SKM-1 treated with dmso at 0.1 percent for 144 hours (cell line): ENCODE measurements at regions not wholly inside any gene's neighbourhood (a gene's known extent, or its start where the extent isn't known, plus 50 kb on each side); places are given as distances from the start of the nearest gene placed in this dataset.

ENCODE experiments used
- DNase-seq: peaks from one replicate; lab custom pipeline; 2025; ENCODE audit not compliant: unreplicated experiment; lab: John Stamatoyannopoulos, UW

DNA sequence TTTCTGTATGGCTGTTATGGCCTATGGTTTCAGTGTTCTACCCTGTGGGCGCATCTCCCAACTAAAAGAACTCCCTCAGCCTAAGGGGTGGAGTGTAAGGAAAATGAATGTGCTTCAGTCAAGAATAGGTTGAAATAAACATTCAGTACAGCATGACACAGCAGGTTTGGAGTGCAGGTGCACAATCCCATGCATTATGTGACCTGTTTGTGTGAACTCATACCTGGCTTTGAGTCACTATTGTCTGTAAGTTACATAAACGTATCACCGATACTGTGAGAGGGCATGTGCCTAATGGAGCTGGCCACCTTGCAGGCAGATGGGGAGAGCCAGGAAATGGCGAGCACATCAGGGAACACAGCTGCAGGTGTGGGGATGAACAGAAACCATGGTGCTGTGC is 216.0 kb downstream of the DSEL start:
- no peak for DNase-seq

DNA sequence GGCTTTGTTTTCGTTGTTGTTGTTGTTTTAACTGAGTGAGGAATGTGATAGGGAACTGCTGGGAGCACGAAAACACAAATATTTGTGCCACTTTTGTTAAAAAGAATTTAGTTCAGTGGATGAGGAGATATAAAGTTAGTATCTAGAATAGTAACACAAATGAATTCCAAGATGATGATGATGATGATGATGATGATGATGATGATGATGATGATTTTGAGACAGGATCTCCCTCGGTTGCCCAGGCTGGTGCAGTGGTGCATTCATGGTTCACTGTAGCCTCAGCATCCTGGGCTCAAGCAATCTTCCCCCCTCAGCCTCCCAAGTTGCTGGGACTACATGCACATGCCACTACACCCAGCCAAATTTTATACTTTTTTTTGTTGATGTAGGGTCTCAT is 223.7 kb downstream of the DSEL start:
- DNase-seq: no peak

DNA sequence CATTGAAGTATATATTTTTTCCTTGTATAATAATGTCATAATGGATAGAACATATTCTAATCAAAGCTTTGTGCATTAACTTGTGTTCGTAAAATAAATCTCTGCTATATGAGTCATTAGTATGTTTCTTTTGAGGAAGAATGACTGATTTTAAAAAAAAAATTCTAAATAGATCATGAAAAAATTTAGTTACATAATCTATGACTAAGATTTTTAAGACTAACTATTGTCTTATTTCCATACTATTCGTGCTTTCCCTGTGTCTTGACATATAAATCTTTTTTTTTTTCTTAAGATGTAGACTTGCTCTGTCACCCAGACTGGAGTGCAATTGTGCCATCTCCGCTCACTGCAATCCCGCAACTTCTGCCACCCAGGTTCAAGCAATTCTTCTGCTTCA is 226.1 kb downstream of the DSEL start:
- DNase-seq: no peak

DNA sequence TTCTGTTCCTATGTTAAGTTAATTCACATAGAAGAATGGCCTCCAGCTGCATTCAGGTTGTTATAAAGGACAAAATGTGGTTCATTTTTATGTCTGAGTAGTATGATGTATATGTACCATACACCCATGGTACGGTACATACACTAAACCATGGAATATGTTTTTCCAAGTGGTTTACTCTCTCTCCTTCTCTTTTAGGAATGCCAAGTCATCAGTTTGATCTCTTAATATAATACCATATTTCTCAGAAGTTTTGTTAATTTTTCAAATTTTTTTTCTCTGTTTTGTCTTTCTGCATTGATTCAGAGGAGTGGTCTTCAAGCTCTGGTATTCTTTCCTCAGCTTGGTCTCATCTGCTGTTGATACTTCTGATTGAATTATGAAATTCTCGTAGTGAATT is 230.9 kb downstream of the DSEL start:
- DNase-seq: no peak

DNA sequence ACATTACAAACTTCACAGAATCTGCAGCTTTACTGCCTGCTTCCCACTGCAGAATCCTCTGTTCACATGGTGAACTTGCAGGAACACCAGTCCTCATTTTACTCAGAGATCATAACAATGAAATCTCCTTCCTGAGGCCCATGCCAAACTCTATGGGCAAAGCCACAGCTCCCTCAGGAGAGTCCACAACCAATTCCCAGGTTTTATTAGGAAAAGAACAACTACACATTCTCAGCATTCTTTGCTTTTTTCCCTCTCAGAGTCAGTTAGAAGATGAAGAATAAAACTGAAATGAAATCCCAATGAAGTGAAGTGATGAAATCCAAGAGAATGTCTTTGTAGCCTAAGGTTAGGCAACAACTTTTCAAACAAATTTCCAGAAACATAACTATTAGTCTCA is 233.7 kb downstream of the DSEL start:
- DNase-seq: no peak

DNA sequence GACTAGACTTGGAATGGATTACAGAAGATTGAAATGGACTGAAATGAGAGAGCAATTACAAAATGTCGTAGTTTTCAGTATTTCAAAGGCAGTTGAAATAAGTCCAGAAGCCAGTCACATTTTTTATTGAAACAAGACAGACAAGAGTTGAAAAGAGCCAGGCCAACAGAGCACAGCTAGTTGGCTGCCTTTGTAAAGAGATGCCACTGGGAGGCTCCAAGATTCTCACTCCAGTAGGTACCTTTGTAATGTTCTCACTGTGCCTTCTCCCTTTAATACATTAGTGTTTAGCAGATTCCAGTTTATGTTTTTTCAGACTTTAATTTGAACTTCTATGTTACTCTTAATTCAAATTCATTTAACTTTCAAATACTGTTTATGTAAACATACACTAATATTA is 234.8 kb downstream of the DSEL start:
- DNase-seq: no peak

DNA sequence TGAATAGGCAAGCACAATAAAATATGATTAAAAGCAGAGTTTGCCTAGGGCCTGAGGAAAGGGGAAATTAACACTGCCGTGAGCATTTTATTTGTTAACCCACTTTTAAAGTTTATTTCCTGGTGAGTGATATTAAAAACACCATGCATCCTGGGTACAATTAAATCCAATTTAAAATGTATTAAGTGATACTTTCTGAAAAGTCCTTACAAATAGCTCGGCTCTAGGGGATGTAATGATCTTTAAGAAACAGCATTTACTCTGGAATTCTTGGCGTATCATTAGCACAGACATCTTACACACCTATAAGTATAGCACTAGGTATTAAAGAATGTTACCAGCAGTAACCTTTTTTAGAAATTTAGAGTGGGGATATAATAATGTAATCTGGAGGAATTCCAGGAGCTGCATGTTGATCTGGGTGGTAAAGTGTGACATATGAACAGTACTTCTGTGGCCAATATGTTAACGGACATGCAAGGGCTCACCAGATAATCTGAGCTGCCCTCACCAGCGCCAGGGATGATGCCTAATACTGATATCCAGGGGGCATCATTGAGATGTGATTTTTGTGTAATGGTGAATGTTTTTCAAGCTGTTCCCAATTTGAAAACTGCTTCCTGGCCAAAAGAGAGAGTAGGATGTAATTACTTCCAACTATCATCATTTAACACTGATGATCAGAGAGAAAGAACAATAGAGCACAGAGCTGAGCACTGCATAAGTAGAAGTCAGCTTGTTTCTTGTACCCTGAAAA is 235.9 kb downstream of the DSEL start:
- DNase-seq: no peak

DNA sequence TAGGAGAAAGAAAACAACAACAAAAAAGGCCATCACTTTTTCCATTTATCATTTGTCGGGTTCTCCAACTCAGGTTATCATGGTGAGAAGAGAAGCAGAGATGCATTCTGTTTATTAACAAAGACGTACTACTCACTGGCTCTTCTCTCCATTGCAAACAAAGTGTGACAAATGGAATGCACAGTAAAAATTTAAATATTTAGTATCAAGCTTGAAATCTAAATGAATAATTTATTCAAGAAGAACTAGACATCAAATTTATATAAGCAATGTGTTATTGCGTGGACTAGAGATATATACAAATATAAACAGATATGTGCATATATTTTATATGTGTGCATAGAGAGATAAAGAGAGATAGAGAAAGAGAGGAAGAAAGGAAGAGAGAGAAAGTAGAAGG is 236.5 kb downstream of the DSEL start:
- DNase-seq: no peak

DNA sequence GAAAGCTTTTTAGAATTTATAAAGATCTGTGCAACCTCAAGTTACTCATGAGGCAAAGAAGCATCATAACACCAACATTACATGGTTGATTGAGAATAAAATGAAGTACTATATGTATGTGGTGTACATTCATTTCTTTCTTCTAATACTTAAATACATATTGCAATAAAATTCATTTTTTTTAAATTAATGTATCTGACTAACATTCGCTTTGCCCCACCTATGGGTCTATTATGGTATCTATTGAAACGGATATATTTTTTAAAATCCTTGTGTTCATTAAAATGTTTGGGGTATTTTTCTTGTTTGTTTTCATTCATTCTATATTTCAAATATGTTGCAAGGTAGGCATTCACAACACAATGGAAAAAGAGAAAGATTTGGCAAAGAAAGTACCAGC is 237.5 kb downstream of the DSEL start:
- no peak for DNase-seq

DNA sequence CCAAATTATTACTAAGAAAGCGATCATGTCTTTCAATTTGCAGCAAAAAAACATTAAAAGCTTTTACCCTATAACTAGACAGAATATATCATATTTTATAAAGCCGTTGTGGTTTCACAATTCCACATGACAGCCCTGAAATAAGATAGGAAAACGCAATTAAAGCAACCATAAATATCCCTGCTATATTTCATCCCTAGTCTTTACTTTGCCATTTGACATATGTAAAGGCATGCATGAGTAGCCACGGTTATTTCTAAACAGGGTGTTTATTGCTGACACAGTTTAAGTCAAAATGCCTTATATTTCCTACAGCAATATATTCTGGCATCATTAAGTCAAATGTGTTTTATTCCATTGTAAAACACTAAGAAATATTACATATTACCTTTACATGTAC is 239.9 kb downstream of the DSEL start:
- no peak for DNase-seq

DNA sequence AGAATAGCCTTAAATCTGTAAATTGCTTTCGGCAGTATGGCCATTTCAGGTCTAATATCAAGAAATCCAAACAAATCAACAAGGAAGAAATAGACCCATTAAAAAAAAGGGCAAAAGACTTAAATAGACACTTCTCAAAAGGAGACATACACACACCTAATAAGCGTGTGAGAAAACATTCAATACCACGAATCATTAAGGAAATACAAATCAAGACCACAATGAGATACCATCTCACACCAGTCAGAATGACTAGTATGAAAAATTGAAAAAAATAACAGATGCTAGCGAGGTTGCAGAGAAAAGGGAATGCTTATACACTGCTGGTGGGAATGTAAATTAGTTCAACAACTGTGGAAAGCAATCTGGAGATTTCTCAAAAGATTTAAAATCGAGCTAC is 243.2 kb downstream of the DSEL start:
- no peak for DNase-seq

DNA sequence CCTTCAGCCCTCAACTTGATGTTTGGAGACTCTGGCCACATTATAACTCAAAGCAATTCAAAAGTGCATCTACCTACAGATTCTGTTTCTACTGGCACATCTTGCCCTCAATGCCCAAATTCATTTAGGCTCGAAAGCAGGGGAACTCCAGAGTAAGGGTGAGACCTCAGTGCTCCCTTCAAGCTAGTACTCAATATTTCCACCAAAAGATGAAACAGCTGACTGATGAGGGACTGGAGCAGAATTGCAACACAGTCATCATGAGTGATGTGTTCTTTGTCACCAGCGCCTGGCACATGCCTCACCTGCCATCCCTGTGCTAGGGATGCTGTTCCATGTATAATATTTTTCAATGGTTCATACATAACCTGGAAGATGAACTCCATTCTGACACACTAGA is 247.3 kb downstream of the DSEL start:
- no peak for DNase-seq

DNA sequence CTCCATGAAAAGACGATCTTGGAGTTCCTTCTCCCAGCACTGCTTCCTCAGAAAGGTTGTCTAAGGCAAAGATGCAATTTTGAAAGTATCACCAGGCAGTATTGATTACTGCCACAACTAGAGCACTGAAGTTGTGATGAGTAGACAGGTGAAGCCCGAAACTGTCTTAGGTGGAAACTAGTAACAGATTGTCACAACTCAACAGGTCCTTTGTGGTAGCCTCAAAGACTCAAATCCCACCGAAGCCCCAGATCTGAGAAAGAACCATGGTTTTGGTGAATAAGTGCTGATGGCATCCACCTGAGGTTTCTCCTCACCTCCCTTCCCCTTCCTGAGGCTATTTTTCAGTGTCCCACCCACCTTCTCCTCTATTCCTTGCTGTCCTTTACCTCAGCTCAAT is 248.0 kb downstream of the DSEL start:
- DNase-seq: no peak

DNA sequence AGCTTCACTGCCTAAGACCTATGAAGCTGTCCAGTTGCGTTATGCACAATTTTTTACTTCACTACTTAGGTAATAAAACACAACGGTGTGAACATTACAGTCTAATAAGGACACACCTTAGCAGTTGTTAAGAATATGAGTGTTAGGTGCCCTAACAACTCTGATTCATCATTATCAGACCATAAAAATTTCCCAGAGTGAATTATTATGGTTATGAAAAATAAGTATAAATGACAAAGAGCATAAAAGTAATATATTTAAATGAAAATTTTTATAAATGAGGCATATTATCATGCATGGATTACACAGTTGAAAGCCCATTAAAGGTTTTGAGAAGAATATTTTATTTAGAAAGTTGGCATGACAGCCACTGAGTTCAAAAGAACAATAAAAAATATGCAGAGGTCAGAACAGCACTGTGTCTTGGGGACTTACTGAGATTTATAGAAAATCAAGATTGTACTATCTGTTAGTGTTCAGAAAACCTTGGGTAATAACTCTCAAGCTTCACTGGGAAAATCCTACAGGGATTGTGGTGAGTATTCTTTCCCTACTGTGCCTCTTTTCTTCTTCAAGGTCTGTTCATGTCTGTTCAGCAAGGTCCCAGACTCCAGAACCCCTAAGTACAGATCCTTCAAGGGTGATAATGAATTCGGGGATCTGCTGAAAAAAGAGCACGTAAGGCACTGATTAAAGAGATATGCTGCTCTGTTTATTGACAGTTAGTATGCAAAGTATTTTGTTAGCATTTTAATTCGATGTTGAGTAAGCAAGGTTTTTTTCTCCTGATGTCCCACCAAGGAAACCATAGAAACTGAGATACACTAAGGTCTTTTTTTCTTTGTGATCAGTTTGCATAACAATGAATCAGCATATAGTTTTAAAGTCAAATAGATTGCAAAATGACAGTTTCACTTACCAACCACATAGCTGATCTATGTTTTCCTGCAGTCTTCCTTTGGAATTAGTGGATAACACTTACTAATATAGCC is 250.0 kb downstream of the DSEL start:
- no peak for DNase-seq

DNA sequence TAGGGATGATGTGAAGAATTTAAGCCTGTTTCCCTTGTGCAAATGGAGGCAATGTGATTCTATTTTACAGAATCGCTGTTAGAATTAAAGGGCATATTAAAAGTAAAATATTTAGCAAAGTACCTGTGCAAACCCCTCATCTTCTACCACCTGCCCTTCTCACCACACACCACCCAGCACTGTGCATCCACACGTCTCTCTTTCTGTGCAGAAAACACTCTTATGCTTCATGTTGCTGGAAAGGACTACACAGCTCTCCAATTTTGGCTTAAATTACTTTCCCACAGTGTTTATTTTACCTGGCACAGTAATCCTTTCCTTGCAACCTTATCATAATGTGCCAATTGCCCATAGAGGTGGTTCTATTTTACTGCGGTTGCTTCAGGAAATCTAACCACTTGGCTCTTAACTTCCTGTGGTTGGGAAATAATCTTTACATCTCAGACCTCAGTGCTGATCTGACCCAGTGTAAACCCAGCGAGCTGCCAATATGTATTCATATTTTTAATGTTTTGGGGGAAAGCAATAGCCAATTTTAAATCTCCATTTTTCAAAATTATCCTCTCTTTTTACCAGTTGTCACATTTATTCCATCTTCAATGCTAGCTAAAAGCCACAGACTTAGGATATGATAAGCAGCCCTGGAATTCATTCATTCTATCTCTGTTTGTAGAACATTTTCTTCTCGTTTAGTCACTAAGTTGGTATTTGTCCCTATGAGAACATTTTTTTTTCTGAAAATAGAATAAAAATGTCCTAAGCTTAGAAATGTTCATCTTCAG is 250.9 kb downstream of the DSEL start:
- no peak for DNase-seq

DNA sequence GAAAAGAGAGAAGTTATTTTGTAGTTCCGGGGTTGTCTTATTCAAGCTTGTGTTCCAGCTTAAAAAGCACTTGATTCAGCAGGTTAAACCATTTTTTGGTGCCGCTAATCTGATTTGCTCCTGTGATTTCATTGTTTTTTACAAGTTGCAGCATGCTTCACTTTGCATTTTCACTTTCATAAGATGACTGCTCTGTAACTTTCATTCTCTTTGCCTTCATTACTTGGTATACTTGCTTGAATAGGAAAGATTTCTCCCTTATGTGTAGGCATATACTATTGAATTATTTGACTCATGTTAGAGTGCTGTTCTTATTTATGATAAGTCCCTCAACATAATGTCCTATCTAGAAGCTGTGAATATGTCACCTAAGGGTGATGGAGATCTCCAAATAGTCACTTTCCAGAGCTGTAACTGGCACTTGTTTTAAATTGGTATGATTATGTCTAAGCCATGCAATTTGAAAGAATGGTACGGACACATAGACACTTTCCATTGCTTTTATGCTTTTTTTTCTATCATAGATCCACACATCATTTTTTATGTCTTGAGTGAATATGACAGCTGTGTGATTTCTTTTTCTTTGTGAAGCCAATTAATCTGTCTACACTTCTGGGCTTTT is 254.5 kb downstream of the DSEL start:
- no peak for DNase-seq

DNA sequence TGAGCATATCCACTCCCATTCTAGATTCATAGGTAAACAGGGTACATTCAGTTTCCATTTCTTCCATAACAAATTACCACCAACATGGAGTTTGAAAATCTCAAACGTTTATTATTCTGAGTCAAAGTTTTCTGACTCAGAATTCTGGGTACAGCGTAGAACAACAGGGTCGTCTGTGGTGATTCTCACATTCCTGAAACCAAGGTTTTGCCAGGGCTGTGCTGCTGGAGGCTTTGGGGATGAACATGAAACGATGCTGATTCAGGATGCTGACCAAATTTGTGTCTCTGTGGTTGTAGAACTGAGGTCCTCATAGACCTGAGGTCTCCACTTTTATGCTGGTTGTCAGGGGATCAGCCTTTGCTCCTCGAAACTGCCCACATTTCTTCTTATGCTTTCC is 255.7 kb downstream of the DSEL start:
- no peak for DNase-seq

DNA sequence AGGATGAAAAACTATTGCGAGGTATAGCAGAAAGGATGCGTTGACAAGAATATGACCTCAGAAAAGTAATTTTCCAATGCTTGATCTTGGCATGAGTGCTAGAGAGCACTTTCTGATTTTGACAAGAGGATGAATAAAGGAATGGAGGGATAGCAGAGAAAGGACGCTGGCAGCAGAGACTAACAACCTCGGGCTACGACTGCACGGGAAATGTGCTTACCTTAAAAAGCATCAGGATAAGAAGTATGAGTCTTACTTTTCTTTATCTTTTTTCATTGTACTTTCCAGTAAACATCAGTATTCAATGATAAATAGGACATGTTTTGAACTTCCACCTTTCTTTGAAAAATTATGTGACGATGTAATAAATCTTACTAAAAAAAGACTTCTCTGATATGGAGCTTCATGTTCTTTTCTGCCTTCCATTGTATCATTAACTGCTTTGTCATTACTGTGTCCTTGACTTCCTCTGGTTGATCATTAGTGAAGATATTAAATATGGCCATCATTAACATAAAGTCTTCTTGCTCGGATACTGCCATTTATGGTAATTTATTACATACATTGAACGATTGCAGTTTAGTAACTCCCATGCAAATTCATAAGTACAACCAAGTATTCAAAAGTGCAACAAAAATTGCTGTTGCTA is 265.6 kb downstream of the DSEL start:
- no peak for DNase-seq

DNA sequence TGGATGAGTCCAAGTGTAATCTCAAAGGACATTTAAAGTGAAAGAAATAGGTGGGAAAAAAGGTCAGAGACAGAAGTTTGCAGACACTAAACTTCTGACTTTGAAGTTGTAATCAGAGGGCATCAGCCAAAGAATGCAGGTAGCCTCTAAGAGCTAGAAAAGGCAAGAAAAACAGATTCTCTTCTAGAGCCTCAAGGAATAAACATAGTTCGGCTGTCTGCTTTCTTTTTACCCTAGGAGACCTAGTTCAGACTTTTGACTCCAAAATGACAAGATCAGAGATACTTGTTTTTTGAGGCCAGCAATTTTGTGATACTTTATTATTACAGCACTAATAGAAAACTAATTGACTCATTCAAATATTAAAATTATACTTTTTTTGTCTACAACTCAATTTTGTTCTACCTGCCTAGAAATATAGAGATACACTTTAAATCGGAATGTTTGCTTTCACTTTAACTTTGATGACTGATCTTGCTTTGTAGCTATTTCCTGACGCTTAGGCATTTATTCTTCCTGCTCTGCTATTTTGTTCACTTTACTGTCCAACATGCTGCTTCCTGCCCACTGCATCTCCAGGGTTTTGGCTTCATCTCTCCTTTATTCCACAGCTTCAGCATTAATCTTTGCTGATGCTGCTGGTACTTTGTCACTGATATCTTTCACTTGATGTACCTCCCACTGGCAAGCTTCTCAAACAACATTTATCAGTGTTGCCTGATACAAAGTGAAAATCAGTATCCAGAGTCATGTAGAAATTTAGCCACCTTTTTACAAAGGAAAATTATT is 272.5 kb downstream of the DSEL start:
- no peak for DNase-seq

DNA sequence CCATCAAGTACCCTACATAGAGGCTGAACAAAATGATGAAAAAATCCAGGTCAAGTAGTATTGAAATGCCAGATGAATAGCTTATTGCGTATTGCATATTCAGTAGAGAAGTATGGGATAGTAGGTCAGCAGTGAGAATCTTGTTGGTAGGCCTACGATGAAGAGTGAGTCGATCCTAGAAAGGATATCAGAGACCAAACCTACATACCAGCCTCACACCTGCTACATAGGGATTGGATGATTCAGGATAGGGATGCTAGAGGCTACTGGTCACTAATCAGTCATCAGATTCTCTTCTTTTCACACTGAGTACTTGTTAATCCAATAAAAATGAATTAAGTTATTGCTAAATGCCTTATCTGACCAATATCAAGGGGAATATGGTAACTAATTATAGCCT is 274.5 kb downstream of the DSEL start:
- DNase-seq: no peak
